Mesodermal cell (in vitro differentiated cells): ENCODE measurements at regions not wholly inside any gene's neighbourhood (a gene's known extent, or its start where the extent isn't known, plus 50 kb on each side); places are given as distances from the start of the nearest gene placed in this dataset.
"Not testable (repeated sequence)": the region's sequence is repeated elsewhere in the genome, so short reads cannot be mapped to it uniquely, and the experiment has no call there.

Experiments
- H3K27ac ChIP-seq: 2 replicates; pipeline ENCODE4 v1.7.0; 2013; ENCODE audit warnings: mild to moderate bottlenecking, low read depth, low read length, moderate library complexity; ENCODE audit not compliant: severe bottlenecking
- H3K36me3 ChIP-seq: 2 replicates; pipeline ENCODE4 v1.7.1; 2013; ENCODE audit warnings: mild to moderate bottlenecking, low read length, moderate library complexity; ENCODE audit not compliant: control insufficient read depth, insufficient read depth
- H3K4me1 ChIP-seq: one replicate; pipeline ENCODE4 v1.7.1; 2013; ENCODE audit warnings: mild to moderate bottlenecking, low read length; ENCODE audit not compliant: insufficient read depth, control insufficient read depth, poor library complexity, severe bottlenecking
- H3K4me3 ChIP-seq: 2 replicates; pipeline ENCODE4 v1.7.0; 2013; ENCODE audit warnings: low read length, control low read depth, mild to moderate bottlenecking; ENCODE audit not compliant: insufficient read depth, poor library complexity, severe bottlenecking; ENCODE audit errors: extremely low read depth
- H3K9me3 ChIP-seq: 2 replicates; pipeline ENCODE4 v1.7.1; 2013; ENCODE audit warnings: mild to moderate bottlenecking, low read length, moderate library complexity; ENCODE audit not compliant: control insufficient read depth
- WGBS, 2 experiments: methylation state at CpG; one replicate each; pipeline ENCODE4 v1.1.5; 2013; ENCODE audit warnings: missing lambda C conversion rate in 2 of 2; ENCODE audit not compliant: insufficient coverage in 2 of 2; 5-methylcytosine and 5-hydroxymethylcytosine counted together

GRCh38 chr21:9788281-9788680 is 733.1 kb upstream of the TPTE start:
- H3K9me3 ChIP-seq = peaks cover 66% of the 10 kb centered on the region

GRCh38 chr21:9790354-9790753 is 731.0 kb upstream of the TPTE start:
- peaks cover 67% of the 10 kb centered on the region for H3K9me3 ChIP-seq
- WGBS, 2 experiments = 52 to 79% methylated on average over 4 to 5 of the region's 6 CpGs

More at GRCh38 chr21:9788281-9788680, 733.1 kb upstream of the TPTE start:
- WGBS, 2 experiments = 66 to 68% methylated on average over 2 of the region's 5 CpGs
- H3K4me1 ChIP-seq, H3K27ac ChIP-seq, H3K4me3 ChIP-seq, H3K36me3 ChIP-seq: not testable (repeated sequence)

GRCh38 chr21:9791453-9791852 is 729.9 kb upstream of the TPTE start:
- H3K36me3 ChIP-seq, H3K4me1 ChIP-seq, H3K4me3 ChIP-seq, H3K27ac ChIP-seq: not testable (repeated sequence)
- no CpG with 5 or more reads among the region's 2 CpGs for WGBS, 2 experiments
- H3K9me3 ChIP-seq = peaks cover 64% of the 10 kb centered on the region

More at GRCh38 chr21:9790354-9790753, 731.0 kb upstream of the TPTE start:
- not testable (repeated sequence) for H3K4me1 ChIP-seq, H3K36me3 ChIP-seq, H3K27ac ChIP-seq, H3K4me3 ChIP-seq

- not testable (repeated sequence) for H3K36me3 ChIP-seq, H3K27ac ChIP-seq, H3K4me1 ChIP-seq, H3K4me3 ChIP-seq
- 47 to 57% methylated on average over 2 to 4 of the region's 4 CpGs for WGBS, 2 experiments
- peaks cover 45% of the 10 kb centered on the region for H3K9me3 ChIP-seq
These were observed 726.1 kb upstream of the TPTE start for GRCh38 chr21:9795291-9795690.

- peaks cover 44% of the 10 kb centered on the region for H3K9me3 ChIP-seq
- not testable (repeated sequence) for H3K36me3 ChIP-seq, H3K27ac ChIP-seq, H3K4me1 ChIP-seq, H3K4me3 ChIP-seq
These were observed 725.1 kb upstream of the TPTE start for GRCh38 chr21:9796293-9796692.

- not testable (repeated sequence) for H3K4me3 ChIP-seq, H3K27ac ChIP-seq, H3K36me3 ChIP-seq, H3K9me3 ChIP-seq, H3K4me1 ChIP-seq
- no CpG with 5 or more reads among the region's 5 CpGs for WGBS, 2 experiments
These were observed 713.7 kb upstream of the TPTE start for GRCh38 chr21:9807675-9808074.

GRCh38 chr21:9811223-9812004 is 710.0 kb upstream of the TPTE start:
- H3K36me3 ChIP-seq, H3K4me1 ChIP-seq, H3K27ac ChIP-seq, H3K4me3 ChIP-seq, H3K9me3 ChIP-seq: not testable (repeated sequence)
- no CpG with 5 or more reads among the region's 50 CpGs for WGBS, 2 experiments

GRCh38 chr21:9812507-9812906 is 708.9 kb upstream of the TPTE start:
- no CpG with 5 or more reads among the region's 35 CpGs for WGBS, 2 experiments
- not testable (repeated sequence) for H3K9me3 ChIP-seq, H3K36me3 ChIP-seq, H3K4me1 ChIP-seq, H3K4me3 ChIP-seq, H3K27ac ChIP-seq

GRCh38 chr21:9813894-9814814 is 707.2 kb upstream of the TPTE start:
- WGBS, 2 experiments = no CpG with 5 or more reads among the region's 57 CpGs
- not testable (repeated sequence) for H3K36me3 ChIP-seq, H3K9me3 ChIP-seq, H3K27ac ChIP-seq, H3K4me1 ChIP-seq, H3K4me3 ChIP-seq

- not testable (repeated sequence) for H3K4me1 ChIP-seq, H3K36me3 ChIP-seq
- WGBS, 2 experiments = no CpG with 5 or more reads among the region's 43 CpGs
These were observed 706.1 kb upstream of the TPTE start for GRCh38 chr21:9815181-9815789.

More at GRCh38 chr21:9815181-9815789, 706.1 kb upstream of the TPTE start:
- H3K4me3 ChIP-seq, H3K27ac ChIP-seq, H3K9me3 ChIP-seq: not testable (repeated sequence)
